Vagina (tissue), 2 donors: ENCODE measurements at regions not wholly inside any gene's neighbourhood (a gene's known extent, or its start where the extent isn't known, plus 50 kb on each side); places are given as distances from the start of the nearest gene placed in this dataset.

ENCODE experiments used
- CTCF ChIP-seq, 3 experiments: fragments of 450-650 bp in 2 of 3; fragments of 200-600 bp in 1 of 3; sonication (generic) in 1 of 3; IDR thresholded peaks; one replicate each; pipeline ENCODE4 v1.5.1; 2017 to 2019; ENCODE audit warnings: antibody characterized with exemption in 3 of 3, mild to moderate bottlenecking in 2 of 3, moderate library complexity in 2 of 3
- POLR2A ChIP-seq, 2 donors: fragments of 450-650 bp; IDR thresholded peaks; one replicate each; pipeline ENCODE4 v1.6.1; 2017; ENCODE audit warnings: antibody characterized with exemption in 2 of 2, mild to moderate bottlenecking in 2 of 2, moderate library complexity in 2 of 2

GRCh38 chr3:86147119-86147518, 843.8 kb downstream of the VGLL3 start:
- TF ChIP-seq POLR2A (IDR thresholded peaks at IDR 0.05) (no peak), CTCF (IDR thresholded peaks at IDR 0.05) (no peak)
